RWPE1 (cell line): ENCODE measurements at regions not wholly inside any gene's neighbourhood (a gene's known extent, or its start where the extent isn't known, plus 50 kb on each side); places are given as distances from the start of the nearest gene placed in this dataset.

Experiments
- CTCF ChIA-PET: fragments of 350-600 bp; sonication (Branson Sonifier 250); formaldehyde crosslinking; extraction: SDS; loops from one replicate; lab custom pipeline; 2021; lab: Yijun Ruan, JAX
- POLR2A ChIA-PET: fragments of 400-600 bp; formaldehyde crosslinking; extraction: SDS; loops from one replicate; lab custom pipeline; 2020; ENCODE audit warnings: antibody characterized with exemption; ENCODE audit not compliant: low non-redundant PET; lab: Yijun Ruan, JAX
- DNase-seq: peaks from one replicate; pipeline ENCODE4 v3.0.0; 2012; ENCODE audit warnings: low spot score
- H3K27ac ChIP-seq: fragments of 450-650 bp; 2 replicates; pipeline ENCODE4 v1.5.1; 2017
- TF ChIP-seq, protein P1 (sequence below): fragments of 450-650 bp; conservative IDR thresholded peaks from 2 replicates; pipeline ENCODE4 v1.5.1; 2017; ENCODE audit warnings: low read depth, mild to moderate bottlenecking

DNA sequence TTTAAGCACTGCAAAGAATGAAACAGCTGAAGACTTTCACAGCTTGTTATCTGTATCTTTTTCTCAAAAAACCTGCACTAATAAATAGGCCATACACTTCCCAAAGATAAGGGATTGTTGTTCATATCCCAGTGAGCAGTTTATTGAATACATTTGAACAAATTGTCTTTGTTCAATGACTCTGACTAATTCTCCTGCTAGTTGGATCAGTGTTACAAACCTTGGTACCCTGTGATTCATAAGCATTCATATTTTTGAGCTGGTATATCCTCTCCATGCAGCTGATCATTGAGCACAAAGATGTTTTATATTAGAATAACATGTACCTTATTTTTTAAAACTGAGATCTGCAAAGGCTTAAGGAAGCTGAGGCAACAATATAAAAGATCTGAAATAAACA lies 58.9 kb upstream of the FSCB start:
- H3K27ac ChIP-seq, result no peak overlapping the region
- ChIA-PET CTCF (no interaction called here), POLR2A (no interaction called here)
- DNase-seq, result peak; percentile 3
- TF ChIP-seq, protein P1, sequence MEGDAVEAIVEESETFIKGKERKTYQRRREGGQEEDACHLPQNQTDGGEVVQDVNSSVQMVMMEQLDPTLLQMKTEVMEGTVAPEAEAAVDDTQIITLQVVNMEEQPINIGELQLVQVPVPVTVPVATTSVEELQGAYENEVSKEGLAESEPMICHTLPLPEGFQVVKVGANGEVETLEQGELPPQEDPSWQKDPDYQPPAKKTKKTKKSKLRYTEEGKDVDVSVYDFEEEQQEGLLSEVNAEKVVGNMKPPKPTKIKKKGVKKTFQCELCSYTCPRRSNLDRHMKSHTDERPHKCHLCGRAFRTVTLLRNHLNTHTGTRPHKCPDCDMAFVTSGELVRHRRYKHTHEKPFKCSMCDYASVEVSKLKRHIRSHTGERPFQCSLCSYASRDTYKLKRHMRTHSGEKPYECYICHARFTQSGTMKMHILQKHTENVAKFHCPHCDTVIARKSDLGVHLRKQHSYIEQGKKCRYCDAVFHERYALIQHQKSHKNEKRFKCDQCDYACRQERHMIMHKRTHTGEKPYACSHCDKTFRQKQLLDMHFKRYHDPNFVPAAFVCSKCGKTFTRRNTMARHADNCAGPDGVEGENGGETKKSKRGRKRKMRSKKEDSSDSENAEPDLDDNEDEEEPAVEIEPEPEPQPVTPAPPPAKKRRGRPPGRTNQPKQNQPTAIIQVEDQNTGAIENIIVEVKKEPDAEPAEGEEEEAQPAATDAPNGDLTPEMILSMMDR, result no peak

DNA sequence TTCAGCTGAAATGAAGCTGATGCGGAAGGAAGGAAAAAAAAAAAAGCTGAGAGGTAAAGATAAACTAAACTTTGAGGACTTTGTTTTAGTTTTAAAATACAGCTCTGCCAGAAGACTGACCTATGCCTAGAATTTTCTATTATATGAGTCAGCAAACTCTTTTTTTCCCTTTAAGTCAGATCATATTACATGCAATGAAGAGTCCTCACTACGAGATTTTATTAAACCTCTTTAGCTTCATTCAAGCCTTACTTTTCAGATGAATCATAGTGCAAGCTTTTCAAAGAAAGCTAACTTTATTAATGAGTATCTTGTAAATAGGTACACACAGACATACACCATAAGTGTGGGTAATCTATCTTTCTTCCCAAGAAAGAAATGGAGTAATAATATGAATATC lies 57.8 kb upstream of the FSCB start:
- TF ChIP-seq, protein P1, result no peak
- H3K27ac ChIP-seq, result no peak overlapping the region
- CTCF ChIA-PET, result no interaction called here
- POLR2A ChIA-PET, result no interaction called here
- DNase-seq, result no peak
